ENCODE measurements at regions not wholly inside any gene's neighbourhood (a gene's known extent, or its start where the extent isn't known, plus 50 kb on each side); places are given as distances from the start of the nearest gene placed in this dataset.

- ChIA-PET POLR2A (no interaction called here), CTCF (no interaction called here)
- Histone ChIP-seq H3K4me2 (no peak overlapping the region), H3K9me3 (no peaks in the 10 kb centered on the region), H3K4me1 (peaks cover 10% of the 10 kb centered on the region; the same call in 2 of the 3 replicates), H3K27ac (no peak overlapping the region), H3K4me3 (no peak overlapping the region)
- DNase-seq (ENCODE audit: low read depth in 1 of 2, low spot score in 1 of 2) = no peak
- FAIRE-seq = no peak
- TF ChIP-seq PHF8 (IDR thresholded peaks at IDR 0.05; ENCODE audit: borderline replicate concordance, low read depth) = no peak
- no peak for TF ChIP-seq REST (IDR thresholded peaks at IDR 0.05)
- ATAC-seq = no peak
- WGBS (ENCODE audit: missing lambda C conversion rate) = 82% methylated on average over 5 of the region's 5 CpGs
Measured at GRCh38 chr9:547314-547713, 294.2 kb upstream of the DMRT1 start.

GRCh38 chr9:549455-549997 is 292.0 kb upstream of the DMRT1 start:
- ATAC-seq (no peak), DNase-seq (ENCODE audit: low read depth in 1 of 2, low spot score in 1 of 2) (no peak), FAIRE-seq (no peak)
- POLR2A ChIA-PET = no interaction called here
- Histone ChIP-seq H3K27ac (no peak overlapping the region), H3K4me3 (no peak overlapping the region), H3K4me1 (peaks cover 10% of the 10 kb centered on the region; the same call in 2 of the 3 replicates), H3K9me3 (no peaks in the 10 kb centered on the region), H3K4me2 (no peak overlapping the region)
- TF ChIP-seq CTCF (IDR thresholded peaks at IDR 0.05) = no peak
- no peak for TF ChIP-seq SREBF2 (IDR thresholded peaks at IDR 0.05)
- no peak for TF ChIP-seq E2F6 (IDR thresholded peaks at IDR 0.05; ENCODE audit: borderline replicate concordance, low read depth)
- TF ChIP-seq EP300 (IDR thresholded peaks at IDR 0.05) = no peak
- no peak for TF ChIP-seq RAD21 (conservative IDR thresholded peaks at IDR 0.05 in 1 of 2, IDR thresholded peaks at IDR 0.05 in 1 of 2)
- TF ChIP-seq MAX (IDR thresholded peaks at IDR 0.05) = no peak
- WGBS (ENCODE audit: missing lambda C conversion rate) = 90% methylated on average over 12 of the region's 12 CpGs
- CTCF ChIA-PET = interaction anchor here (0.9 kb wide), 1 partner anchor 23 kb away, joined by 3 read pairs; no protein-coding TSS in a partner anchor

- DNase-seq (ENCODE audit: low read depth in 1 of 2, low spot score in 1 of 2) (no peak), ATAC-seq (no peak), FAIRE-seq (no peak)
- Histone ChIP-seq H3K4me1 (peaks cover 11% of the 10 kb centered on the region; the same call in 2 of the 3 replicates), H3K4me3 (no peak overlapping the region), H3K9me3 (no peaks in the 10 kb centered on the region), H3K4me2 (no peak overlapping the region), H3K27ac (no peak overlapping the region)
- 96% methylated on average over 8 of the region's 8 CpGs for WGBS (ENCODE audit: missing lambda C conversion rate)
- ChIA-PET POLR2A (no interaction called here), CTCF (interaction anchor here (1.2 kb wide), 1 partner anchor 34 kb away, joined by 3 read pairs; no protein-coding TSS in a partner anchor)
- TF ChIP-seq KDM1A (IDR thresholded peaks at IDR 0.05; ENCODE audit: low read depth) (no peak), HDAC2 (IDR thresholded peaks at IDR 0.05) (no peak), HMGXB4 (CRISPR knock-in tag; IDR thresholded peaks at IDR 0.05; ENCODE audit: borderline replicate concordance) (no peak)
Measured at GRCh38 chr9:550333-550732, 291.2 kb upstream of the DMRT1 start.

All from A549 (cell line).